SKM-1 treated with dmso at 0.1 percent for 144 hours (cell line): ENCODE measurements at regions not wholly inside any gene's neighbourhood (a gene's known extent, or its start where the extent isn't known, plus 50 kb on each side); places are given as distances from the start of the nearest gene placed in this dataset.
"Not testable (repeated sequence)": the region's sequence is repeated elsewhere in the genome, so short reads cannot be mapped to it uniquely, and the experiment has no call there.

Experiments used
- DNase-seq: peaks from one replicate; lab custom pipeline; 2025; ENCODE audit not compliant: unreplicated experiment; lab: John Stamatoyannopoulos, UW

DNA sequence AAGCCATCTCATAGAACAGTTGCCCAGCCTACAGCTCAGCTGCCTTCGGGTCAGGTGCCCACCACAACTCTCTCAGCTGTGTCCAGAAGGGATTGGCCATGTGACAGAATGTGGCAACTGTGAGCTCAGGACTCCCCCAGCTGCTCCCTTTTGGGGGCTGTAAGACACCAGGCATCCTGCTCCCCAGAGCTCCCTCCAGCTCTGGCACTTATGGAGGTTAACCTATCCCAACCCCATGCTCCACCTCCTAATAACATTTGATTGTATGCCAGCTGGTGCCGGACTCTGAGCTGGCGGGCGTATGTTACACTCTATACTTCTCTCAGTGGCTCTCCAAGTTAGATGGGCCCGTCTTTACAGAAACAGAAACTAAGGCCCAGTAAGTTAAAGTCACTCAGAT, 222.8 kb downstream of the FAM43A start:
- no peak for DNase-seq

DNA sequence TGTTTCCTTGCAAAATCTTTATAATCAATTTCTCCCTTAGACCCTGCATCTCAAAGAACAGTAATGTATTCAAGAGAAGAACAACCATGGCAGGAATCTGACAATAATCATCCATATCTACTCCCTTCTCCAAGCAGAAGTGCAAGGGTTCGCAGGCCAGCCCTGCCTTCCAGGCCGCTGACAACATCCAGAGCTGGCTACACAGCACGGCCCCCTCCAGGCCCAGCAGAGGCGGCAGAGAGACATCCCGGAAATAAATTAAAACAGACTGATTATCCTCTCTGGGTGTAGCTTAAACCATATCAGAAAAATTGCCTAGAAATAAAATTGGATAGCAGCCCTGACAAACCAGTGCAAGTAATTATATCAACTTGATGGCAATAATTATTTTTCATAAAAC, 223.3 kb downstream of the FAM43A start:
- no peak for DNase-seq

- no peak for DNase-seq
Measured at GRCh38 chr3:194910414-194910984, 224.8 kb downstream of the FAM43A start.

DNA sequence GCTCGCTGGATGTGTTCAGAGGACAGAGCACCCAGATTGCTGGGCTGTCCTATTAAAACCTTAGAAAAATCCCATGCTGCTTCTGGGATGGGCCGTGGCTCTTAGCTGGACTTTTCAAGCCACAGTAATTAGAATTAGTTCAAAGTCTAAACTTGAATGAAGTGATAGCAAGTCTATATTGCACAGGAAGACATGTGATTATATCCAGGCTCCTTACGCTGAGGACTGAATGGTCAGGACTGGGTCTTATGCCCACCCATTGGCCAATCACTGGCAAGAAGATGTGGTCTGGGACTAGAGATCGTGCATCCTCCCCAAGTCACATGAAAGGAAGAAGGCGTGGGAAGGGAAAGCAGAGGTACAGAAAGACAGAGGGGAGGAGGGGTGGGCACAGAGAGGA, 227.6 kb downstream of the FAM43A start:
- no peak for DNase-seq

- DNase-seq, result not testable (repeated sequence)
Measured at GRCh38 chr3:194924889-194925288, 239.2 kb downstream of the FAM43A start.

GRCh38 chr3:194925614-194926013, 239.9 kb downstream of the FAM43A start:
- DNase-seq, result no peak

- DNase-seq, result no peak
Measured at GRCh38 chr3:194928227-194928626, 242.5 kb downstream of the FAM43A start.

DNA sequence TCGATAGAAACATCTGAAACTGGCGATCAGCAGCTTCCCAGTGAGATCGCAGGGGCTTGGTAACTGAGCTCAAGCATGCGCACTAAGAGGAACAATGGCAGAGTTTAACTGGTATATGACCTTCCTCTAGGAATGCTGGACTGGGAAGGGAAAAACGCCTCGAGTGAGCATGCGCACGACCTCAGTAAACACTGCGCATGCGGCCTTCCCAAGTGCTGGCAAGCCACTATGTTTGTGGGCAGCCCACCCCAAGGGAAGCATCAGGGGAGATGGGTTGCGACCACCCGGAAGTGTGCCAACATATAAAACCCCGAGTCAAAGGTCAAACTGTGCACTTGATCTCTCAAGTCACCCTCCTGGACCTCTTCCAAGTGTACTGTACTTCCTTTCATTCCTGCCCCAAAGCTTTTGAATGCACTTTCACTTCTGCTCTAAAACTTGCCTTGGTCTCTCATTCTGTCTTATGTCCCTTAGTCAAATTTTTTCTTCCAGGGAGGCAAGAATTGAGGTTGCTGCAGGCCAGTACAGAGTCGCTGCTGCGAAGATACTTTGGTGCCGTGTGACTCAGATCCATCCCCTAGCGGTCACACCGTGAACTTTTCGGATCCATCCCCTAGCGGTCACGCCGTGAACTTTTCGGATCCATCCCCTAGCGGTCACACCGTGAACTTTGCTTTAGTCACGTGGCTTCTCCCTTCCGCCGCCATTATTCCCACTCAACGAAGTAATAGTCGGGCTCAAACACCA, 243.3 kb downstream of the FAM43A start:
- peak; percentile 46 for DNase-seq

- DNase-seq, result no peak
Measured at GRCh38 chr3:194929578-194929960, 243.9 kb downstream of the FAM43A start.

DNA sequence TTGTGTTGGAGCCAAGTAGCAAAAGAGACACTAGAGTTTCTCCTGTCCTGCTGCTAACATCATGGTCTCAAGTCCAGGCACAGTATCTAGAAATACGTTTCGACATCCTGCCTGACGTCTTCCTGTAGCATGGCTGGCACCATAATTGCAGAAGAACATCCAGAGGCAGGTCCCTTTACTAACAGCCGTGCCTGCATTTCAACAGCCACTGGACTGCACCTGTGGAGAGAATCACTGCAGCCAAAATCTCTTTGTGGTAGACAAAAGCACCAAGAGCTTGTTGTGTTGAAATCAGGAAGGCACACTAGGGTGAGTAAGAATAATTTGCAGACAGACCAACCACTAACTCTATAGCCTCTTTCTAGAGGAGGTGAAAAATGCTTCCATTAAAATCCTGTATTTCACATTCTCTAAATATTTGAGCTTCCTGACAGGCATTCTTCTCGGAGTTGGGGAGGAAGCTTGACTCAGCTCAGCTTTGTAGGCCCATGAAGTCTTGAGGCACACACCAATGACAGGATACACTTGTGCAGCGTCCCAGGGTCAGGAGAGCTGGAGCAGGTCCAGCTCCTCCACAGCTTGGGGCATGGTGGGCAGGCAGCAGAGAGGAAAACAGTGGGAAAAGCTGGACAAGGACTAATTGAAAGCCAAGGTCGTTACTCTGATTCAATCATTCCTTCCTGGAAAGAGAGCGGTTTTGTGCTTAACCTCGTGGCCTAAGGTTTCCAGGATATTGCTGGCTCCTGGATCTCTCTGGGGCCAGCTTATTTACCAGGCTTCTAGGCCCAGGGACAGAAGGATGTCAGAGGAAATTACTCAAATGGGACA, 244.9 kb downstream of the FAM43A start:
- DNase-seq, result peak; percentile 83

- DNase-seq, result no peak
Measured at GRCh38 chr3:194931347-194931746, 245.7 kb downstream of the FAM43A start.

GRCh38 chr3:194931865-194932264, 246.2 kb downstream of the FAM43A start:
- DNase-seq, result no peak

DNA sequence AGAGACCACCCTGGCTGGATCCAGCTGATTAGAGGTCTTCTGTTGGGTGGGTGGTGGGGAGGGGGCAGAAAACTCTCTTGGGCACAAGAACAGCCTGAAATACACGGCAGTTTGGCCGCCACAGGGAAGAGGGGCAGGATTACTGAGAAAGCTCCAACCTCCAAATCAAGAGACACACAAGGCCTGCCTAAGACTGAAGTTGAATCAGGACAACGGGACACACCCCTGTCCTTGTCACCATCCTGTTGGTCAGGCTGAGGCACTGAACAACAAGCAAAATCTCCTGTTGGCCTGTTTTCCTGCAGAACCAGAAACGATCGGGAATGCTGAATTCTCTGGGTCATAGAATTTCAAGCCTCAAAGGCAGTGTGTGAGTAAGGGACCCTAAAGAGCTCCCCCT, 247.8 kb downstream of the FAM43A start:
- no peak for DNase-seq

DNA sequence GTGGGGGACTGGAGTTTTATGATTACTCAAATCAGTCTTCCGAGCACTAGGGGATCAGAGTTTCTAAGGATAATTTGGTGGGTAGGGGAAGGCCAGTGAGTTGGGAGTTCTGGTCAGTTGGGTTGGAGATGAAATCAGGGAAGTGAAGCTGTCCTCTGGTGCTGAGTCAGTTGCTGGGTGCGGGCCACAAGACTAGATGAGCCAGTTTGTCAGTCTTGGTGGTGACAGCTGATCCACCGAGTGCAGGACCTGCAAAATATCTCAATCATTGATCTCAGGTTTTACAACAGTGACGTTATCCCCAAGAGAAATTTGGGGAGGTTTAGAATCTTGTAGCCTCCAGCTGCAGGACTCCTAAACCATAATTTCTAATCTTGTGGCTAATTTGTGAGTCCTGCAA, 249.4 kb downstream of the FAM43A start:
- DNase-seq, result no peak

- DNase-seq, result no peak
Measured at GRCh38 chr3:194935632-194936470, 250.2 kb downstream of the FAM43A start.

DNA sequence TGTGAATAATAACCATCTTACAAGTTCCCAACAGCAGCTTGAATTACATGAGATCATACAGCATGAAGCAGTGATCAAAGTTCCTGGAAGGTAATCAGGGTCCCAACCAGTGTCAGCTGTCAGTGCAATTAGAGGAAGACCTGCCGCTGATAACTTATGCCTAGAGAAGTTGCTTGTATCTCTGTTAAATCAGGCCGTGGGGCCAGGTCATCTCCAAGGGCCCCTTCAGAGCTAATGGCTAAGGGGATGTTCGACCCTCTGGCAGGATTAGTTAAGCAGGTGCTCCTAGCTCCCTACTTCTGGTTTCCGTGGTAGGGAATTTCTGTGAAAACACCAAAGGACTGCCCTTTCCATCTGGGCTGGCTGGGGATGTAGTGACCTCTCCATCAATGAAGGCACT, 251.0 kb downstream of the FAM43A start:
- no peak for DNase-seq

GRCh38 chr3:194937144-194937543, 251.5 kb downstream of the FAM43A start:
- no peak for DNase-seq

- DNase-seq, result no peak
Measured at GRCh38 chr3:194937882-194938321, 252.2 kb downstream of the FAM43A start.

DNA sequence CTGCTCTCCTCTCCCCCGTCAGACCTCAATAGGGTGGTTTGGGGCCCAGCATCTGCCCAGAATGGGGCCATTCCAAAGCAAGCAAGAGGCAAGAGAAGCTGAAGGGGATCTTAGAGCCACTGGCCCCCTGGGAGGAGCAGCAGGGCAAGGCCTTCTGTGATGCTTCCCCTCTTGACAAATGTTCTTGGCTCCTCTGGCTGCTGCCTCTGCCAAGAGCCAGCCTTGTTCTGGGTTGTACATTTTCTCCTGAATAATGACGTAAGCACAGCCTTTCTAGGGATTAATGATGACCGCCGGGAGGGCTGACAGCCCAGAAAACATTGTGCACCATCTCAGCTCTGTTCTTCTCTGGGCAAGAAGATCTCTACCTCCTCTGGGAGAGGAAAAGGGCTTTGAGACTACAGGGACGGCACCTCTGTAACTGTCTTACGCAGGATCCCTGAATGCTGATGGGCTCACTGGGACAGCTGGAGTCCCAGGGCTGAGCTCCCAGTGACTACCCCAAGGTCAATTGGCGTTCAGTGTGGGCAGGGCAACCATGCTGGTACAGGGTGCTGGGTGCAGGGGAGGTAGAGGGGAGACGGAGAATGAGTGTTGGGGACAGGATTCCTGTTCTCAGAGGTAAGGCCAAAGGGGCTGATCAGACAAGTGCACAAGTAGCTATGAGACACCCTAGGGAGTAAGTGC, 253.3 kb downstream of the FAM43A start:
- no peak for DNase-seq

DNA sequence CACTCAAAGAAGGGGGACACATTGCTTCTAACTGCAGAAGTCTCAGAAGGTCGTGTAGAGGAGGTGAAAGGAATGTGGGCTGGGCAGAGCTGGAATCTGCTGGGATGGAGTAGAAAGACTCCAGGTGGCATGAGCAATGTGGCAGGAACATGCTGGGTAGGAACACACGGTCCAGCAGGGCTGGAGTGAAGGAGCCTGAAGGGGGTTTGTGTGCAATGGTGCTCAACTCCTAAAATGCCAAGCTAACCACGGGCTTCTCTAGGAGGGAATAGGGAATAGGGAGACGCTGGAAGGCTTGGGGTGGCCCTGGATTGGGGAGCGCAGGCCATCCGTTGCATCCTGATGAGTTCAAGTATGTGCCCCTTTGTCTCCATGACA, 253.8 kb downstream of the FAM43A start:
- no peak for DNase-seq
